Karpas-422 (cell line): ENCODE measurements at regions not wholly inside any gene's neighbourhood (a gene's known extent, or its start where the extent isn't known, plus 50 kb on each side); places are given as distances from the start of the nearest gene placed in this dataset.

Experiments
- DNase-seq: peaks from one replicate; pipeline ENCODE4 v3.0.0-alpha.2; 2015
- H2AFZ ChIP-seq: fragments of 200-600 bp; sonication (generic); 2 replicates; pipeline ENCODE4 v1.6.1; 2014; ENCODE audit warnings: antibody characterized with exemption, low read length, mixed read lengths
- H3K27ac ChIP-seq: fragments of 200-600 bp; sonication (generic); 2 replicates; pipeline ENCODE4 v1.5.1; 2014; ENCODE audit warnings: mild to moderate bottlenecking, low read length, moderate library complexity
- H3K27me3 ChIP-seq: fragments of 200-600 bp; sonication (generic); 2 replicates; pipeline ENCODE4 v1.6.1; 2014; ENCODE audit warnings: low read length, mixed read lengths
- H3K36me3 ChIP-seq: fragments of 200-600 bp; sonication (generic); 2 replicates; pipeline ENCODE4 v1.6.1; 2014; ENCODE audit warnings: low read length, mixed read lengths; ENCODE audit not compliant: insufficient read depth
- H3K4me1 ChIP-seq: fragments of 200-600 bp; sonication (generic); 2 replicates; pipeline ENCODE4 v1.6.1; 2014; ENCODE audit warnings: mild to moderate bottlenecking, low read length, mixed read lengths
- H3K4me2 ChIP-seq: fragments of 200-600 bp; sonication (generic); 2 replicates; pipeline ENCODE4 v1.6.1; 2014; ENCODE audit warnings: low read length, low read depth, mild to moderate bottlenecking; ENCODE audit not compliant: poor library complexity, severe bottlenecking
- H3K4me3 ChIP-seq: fragments of 200-600 bp; sonication (generic); 2 replicates; pipeline ENCODE4 v1.5.1; 2014; ENCODE audit warnings: mild to moderate bottlenecking, antibody characterized with exemption, low read length, mixed read lengths
- H3K79me2 ChIP-seq: fragments of 200-600 bp; sonication (generic); 2 replicates; pipeline ENCODE4 v1.6.1; 2014; ENCODE audit warnings: mild to moderate bottlenecking, low read length, mixed read lengths
- H3K9ac ChIP-seq: fragments of 200-600 bp; sonication (generic); 2 replicates; pipeline ENCODE4 v1.6.0; 2014; ENCODE audit warnings: low read length
- H3K9me2 ChIP-seq: fragments of 200-600 bp; sonication (generic), shearing (Covaris generic); replicated peaks from 2 replicates; pipeline ENCODE4 v1.6.0; 2014; ENCODE audit warnings: mild to moderate bottlenecking, low read length, moderate library complexity; ENCODE audit not compliant: insufficient read depth
- H3K9me3 ChIP-seq: fragments of 300-700, 200-600 bp; sonication (generic); 2 replicates; pipeline ENCODE4 v1.6.1; 2014; ENCODE audit warnings: low read length, mixed read lengths
- H4K20me1 ChIP-seq: fragments of 200-600 bp; sonication (generic); 2 replicates; pipeline ENCODE4 v1.6.1; 2014; ENCODE audit warnings: mild to moderate bottlenecking, antibody characterized with exemption, low read length, low read depth; ENCODE audit not compliant: insufficient read depth

- Histone ChIP-seq H3K9ac (no peak overlapping the region), H3K4me3 (no peak overlapping the region), H3K9me2 (no peaks in the 10 kb centered on the region), H3K79me2 (no peaks in the 10 kb centered on the region), H3K4me2 (no peak overlapping the region), H3K9me3 (no peaks in the 10 kb centered on the region), H3K36me3 (no peaks in the 10 kb centered on the region), H3K27me3 (no peaks in the 10 kb centered on the region), H4K20me1 (no peaks in the 10 kb centered on the region), H2AFZ (no peak overlapping the region), H3K4me1 (no peaks in the 10 kb centered on the region), H3K27ac (no peak overlapping the region)
- no peak for DNase-seq
These were observed 1638.3 kb upstream of the ZEB2 start for GRCh38 chr2:146158072-146158674.

GRCh38 chr2:146147448-146148012 is 1627.6 kb upstream of the ZEB2 start:
- H3K79me2 ChIP-seq = no peaks in the 10 kb centered on the region
- H3K4me2 ChIP-seq = no peak overlapping the region
- H3K36me3 ChIP-seq = no peaks in the 10 kb centered on the region
- no peaks in the 10 kb centered on the region for H3K27me3 ChIP-seq
- H3K9me2 ChIP-seq = no peaks in the 10 kb centered on the region
- H3K27ac ChIP-seq = no peak overlapping the region
- no peak for DNase-seq
- no peaks in the 10 kb centered on the region for H4K20me1 ChIP-seq
- H2AFZ ChIP-seq = no peak overlapping the region
- no peaks in the 10 kb centered on the region for H3K9me3 ChIP-seq
- H3K4me1 ChIP-seq = no peaks in the 10 kb centered on the region
- H3K9ac ChIP-seq = no peak overlapping the region
- H3K4me3 ChIP-seq = no peak overlapping the region

GRCh38 chr2:146143971-146144370 is 1624.1 kb upstream of the ZEB2 start:
- no peaks in the 10 kb centered on the region for H3K9me3 ChIP-seq

GRCh38 chr2:146138820-146139219 is 1618.9 kb upstream of the ZEB2 start:
- Histone ChIP-seq H3K27me3 (no peaks in the 10 kb centered on the region), H3K79me2 (no peaks in the 10 kb centered on the region), H3K4me3 (no peak overlapping the region), H3K4me2 (no peak overlapping the region), H2AFZ (no peak overlapping the region), H3K27ac (no peak overlapping the region), H3K9ac (no peak overlapping the region), H3K4me1 (no peaks in the 10 kb centered on the region), H4K20me1 (no peaks in the 10 kb centered on the region), H3K36me3 (no peaks in the 10 kb centered on the region), H3K9me2 (no peaks in the 10 kb centered on the region), H3K9me3 (no peaks in the 10 kb centered on the region)
- no peak for DNase-seq

More at GRCh38 chr2:146143971-146144370, 1624.1 kb upstream of the ZEB2 start:
- no peaks in the 10 kb centered on the region for H3K36me3 ChIP-seq
- no peak for DNase-seq
- no peaks in the 10 kb centered on the region for H4K20me1 ChIP-seq
- H3K9ac ChIP-seq = no peak overlapping the region
- no peaks in the 10 kb centered on the region for H3K9me2 ChIP-seq
- no peak overlapping the region for H3K4me2 ChIP-seq
- no peak overlapping the region for H2AFZ ChIP-seq
- no peak overlapping the region for H3K27ac ChIP-seq
- no peaks in the 10 kb centered on the region for H3K27me3 ChIP-seq
- H3K4me1 ChIP-seq = no peaks in the 10 kb centered on the region
- no peak overlapping the region for H3K4me3 ChIP-seq
- H3K79me2 ChIP-seq = no peaks in the 10 kb centered on the region

GRCh38 chr2:146135245-146135644 is 1615.3 kb upstream of the ZEB2 start:
- H3K36me3 ChIP-seq = no peaks in the 10 kb centered on the region
- H3K9me2 ChIP-seq = no peaks in the 10 kb centered on the region
- H3K79me2 ChIP-seq = no peaks in the 10 kb centered on the region
- H3K4me3 ChIP-seq = no peak overlapping the region
- no peak overlapping the region for H3K9ac ChIP-seq
- H3K27ac ChIP-seq = no peak overlapping the region
- no peaks in the 10 kb centered on the region for H3K9me3 ChIP-seq
- H3K27me3 ChIP-seq = no peaks in the 10 kb centered on the region
- H3K4me2 ChIP-seq = no peak overlapping the region
- no peak for DNase-seq
- H4K20me1 ChIP-seq = no peaks in the 10 kb centered on the region
- no peak overlapping the region for H2AFZ ChIP-seq
- H3K4me1 ChIP-seq = no peaks in the 10 kb centered on the region

GRCh38 chr2:146131785-146132184 is 1611.9 kb upstream of the ZEB2 start:
- Histone ChIP-seq H3K4me3 (no peak overlapping the region), H3K9ac (no peak overlapping the region), H3K79me2 (no peaks in the 10 kb centered on the region), H3K36me3 (no peaks in the 10 kb centered on the region), H3K4me2 (no peak overlapping the region), H2AFZ (no peak overlapping the region), H3K27me3 (no peaks in the 10 kb centered on the region), H3K4me1 (no peaks in the 10 kb centered on the region), H4K20me1 (no peaks in the 10 kb centered on the region), H3K9me2 (no peaks in the 10 kb centered on the region), H3K9me3 (no peaks in the 10 kb centered on the region), H3K27ac (no peak overlapping the region)
- DNase-seq = no peak

- Histone ChIP-seq H3K79me2 (no peaks in the 10 kb centered on the region), H3K4me1 (no peaks in the 10 kb centered on the region), H3K9me3 (no peaks in the 10 kb centered on the region), H3K27ac (no peak overlapping the region), H3K36me3 (no peaks in the 10 kb centered on the region), H3K4me2 (no peak overlapping the region), H3K9me2 (no peaks in the 10 kb centered on the region), H2AFZ (no peak overlapping the region), H3K9ac (no peak overlapping the region), H3K27me3 (no peaks in the 10 kb centered on the region), H4K20me1 (no peaks in the 10 kb centered on the region), H3K4me3 (no peak overlapping the region)
- no peak for DNase-seq
These were observed 1611.1 kb upstream of the ZEB2 start for GRCh38 chr2:146131048-146131447.

GRCh38 chr2:146130290-146130689 is 1610.4 kb upstream of the ZEB2 start:
- Histone ChIP-seq H3K79me2 (no peaks in the 10 kb centered on the region), H3K9me3 (no peaks in the 10 kb centered on the region), H3K27me3 (no peaks in the 10 kb centered on the region), H3K27ac (no peak overlapping the region), H3K4me3 (no peak overlapping the region), H4K20me1 (no peaks in the 10 kb centered on the region), H3K9me2 (no peaks in the 10 kb centered on the region), H2AFZ (no peak overlapping the region), H3K9ac (no peak overlapping the region), H3K4me1 (no peaks in the 10 kb centered on the region), H3K4me2 (no peak overlapping the region), H3K36me3 (no peaks in the 10 kb centered on the region)
- no peak for DNase-seq
